ENCODE measurements at regions not wholly inside any gene's neighbourhood (a gene's known extent, or its start where the extent isn't known, plus 50 kb on each side); places are given as distances from the start of the nearest gene placed in this dataset.

GRCh38 chr5:89842531-89842930 lies 567.0 kb downstream of the CETN3 start:
- TF ChIP-seq TCF7L2 (IDR thresholded peaks at IDR 0.05; ENCODE audit: low read depth, low read length): no peak
- no peak for TF ChIP-seq REST (IDR thresholded peaks at IDR 0.05; ENCODE audit: insufficient read depth in 1 of 2, low read depth in 2 of 2, low read length in 1 of 2)
- TF ChIP-seq POLR2AphosphoS5 (IDR thresholded peaks at IDR 0.05; ENCODE audit: low read depth, low read length): no peak
- no peak for TF ChIP-seq SIN3A (IDR thresholded peaks at IDR 0.05; ENCODE audit: borderline replicate concordance, insufficient read depth, low read depth, low read length)
- TF ChIP-seq CTCF (IDR thresholded peaks at IDR 0.05): no peak
- in situ Hi-C loops (cut with HindIII; ENCODE audit: low pct_unique_long_range_greater_than_20kb, low sequenced_read_pairs): no loop called here
- H3K27ac ChIP-seq (ENCODE audit: low read length): no peak overlapping the region
- POLR2A ChIA-PET: no interaction called here
- H3K27me3 ChIP-seq (ENCODE audit: control insufficient read depth, insufficient read depth, low read length): no peaks in the 10 kb centered on the region
- CTCF ChIA-PET: no interaction called here
- H3K4me3 ChIP-seq (ENCODE audit: low read depth in 2 of 2, low read length in 2 of 2): no peak overlapping the region
- H3K9me3 ChIP-seq (ENCODE audit: control insufficient read depth, insufficient read depth, low read depth, low read length): no peaks in the 10 kb centered on the region
- H3K4me1 ChIP-seq (ENCODE audit: control insufficient read depth, insufficient read depth, low read length): no peaks in the 10 kb centered on the region
- no peaks in the 10 kb centered on the region for H3K36me3 ChIP-seq (ENCODE audit: control insufficient read depth, insufficient read depth, low read length)
- BruUV-seq (replicated peaks): no TSS peak
- ATAC-seq (no peak), DNase-seq (ENCODE audit: low read depth, low spot score) (no peak)
- intact Hi-C loops (cut with micrococcal nuclease; ENCODE audit: unreplicated experiment): no loop called here

GRCh38 chr5:89840906-89841305 lies 568.6 kb downstream of the CETN3 start:
- Histone ChIP-seq H3K36me3 (ENCODE audit: control insufficient read depth, insufficient read depth, low read length) (no peaks in the 10 kb centered on the region), H3K4me3 (ENCODE audit: low read depth in 2 of 2, low read length in 2 of 2) (no peak overlapping the region), H3K27me3 (ENCODE audit: control insufficient read depth, insufficient read depth, low read length) (no peaks in the 10 kb centered on the region), H3K27ac (ENCODE audit: low read length) (no peak overlapping the region), H3K4me1 (ENCODE audit: control insufficient read depth, insufficient read depth, low read length) (no peaks in the 10 kb centered on the region), H3K9me3 (ENCODE audit: control insufficient read depth, insufficient read depth, low read depth, low read length) (0 out of 2 replicates have a peak, but pooled peaks cover 4% of the 10 kb centered on the region)
- no TSS peak for BruUV-seq (replicated peaks)
- intact Hi-C loops (cut with micrococcal nuclease; ENCODE audit: unreplicated experiment) (no loop called here), in situ Hi-C loops (cut with HindIII; ENCODE audit: low pct_unique_long_range_greater_than_20kb, low sequenced_read_pairs) (no loop called here)
- no peak for ATAC-seq
- no peak for DNase-seq (ENCODE audit: low read depth, low spot score)
- ChIA-PET POLR2A (no interaction called here), CTCF (no interaction called here)
- TF ChIP-seq REST (IDR thresholded peaks at IDR 0.05; ENCODE audit: insufficient read depth in 1 of 2, low read depth in 2 of 2, low read length in 1 of 2) (no peak), CTCF (IDR thresholded peaks at IDR 0.05) (no peak), SIN3A (IDR thresholded peaks at IDR 0.05; ENCODE audit: borderline replicate concordance, insufficient read depth, low read depth, low read length) (no peak), POLR2AphosphoS5 (IDR thresholded peaks at IDR 0.05; ENCODE audit: low read depth, low read length) (no peak), TCF7L2 (IDR thresholded peaks at IDR 0.05; ENCODE audit: low read depth, low read length) (no peak)
